Stimulated activated CD4-positive, alpha-beta T cell treated with anti-CD3 and anti-CD28 coated beads, Interleukin-12 subunit alpha, Interleukin-12 subunit beta, amount 100 ng/mL, for 48 hours (primary cell): ENCODE measurements at regions not wholly inside any gene's neighbourhood (a gene's known extent, or its start where the extent isn't known, plus 50 kb on each side); places are given as distances from the start of the nearest gene placed in this dataset.

ENCODE experiments used
- DNase-seq, 3 donors: peaks; one replicate each; pipeline ENCODE4 v3.0.0-alpha.2; 2020; ENCODE audit warnings: low read depth in 2 of 3, low spot score in 1 of 3

DNA sequence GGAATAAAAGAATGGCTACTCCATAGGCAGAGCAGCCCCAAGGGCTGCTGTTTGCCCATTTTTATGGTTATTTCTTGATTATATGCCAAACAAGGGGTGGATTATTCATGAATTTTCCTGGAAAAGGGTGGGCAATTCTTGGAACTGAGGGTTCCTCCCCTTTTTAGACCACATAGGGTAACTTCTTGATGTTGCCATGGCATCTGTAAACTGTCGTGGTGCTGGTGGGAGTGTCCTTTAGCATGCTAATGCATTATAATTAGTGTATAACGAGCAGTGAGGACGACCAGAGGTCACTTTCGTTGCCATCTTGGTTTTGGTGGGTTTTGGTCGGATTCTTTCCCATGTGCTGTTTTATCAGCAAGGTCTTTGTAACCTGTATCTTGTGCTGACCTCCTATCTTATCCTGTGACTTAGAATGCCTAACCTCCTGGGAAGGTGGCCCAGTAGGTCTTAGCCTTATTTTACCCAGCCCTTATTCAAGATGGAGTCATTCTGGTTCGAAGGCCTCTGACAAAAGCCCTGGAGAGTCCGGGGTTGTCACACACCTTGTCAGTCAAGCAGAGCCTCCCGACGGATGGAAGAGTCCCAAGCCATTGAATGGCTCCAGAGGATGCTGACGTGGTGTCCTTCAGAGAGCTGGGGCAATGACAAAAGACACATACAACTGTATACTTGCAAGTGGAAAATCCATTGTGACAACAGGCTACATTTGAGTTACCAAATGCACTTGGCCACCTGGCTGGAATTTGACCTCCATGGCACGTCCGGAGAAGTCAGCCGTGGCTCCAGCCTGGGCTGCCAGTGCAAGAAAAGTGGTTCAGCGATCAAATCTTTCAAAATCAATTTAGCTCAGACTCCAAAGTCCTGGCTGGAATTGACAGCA lies 67.1 kb upstream of the CLINT1 start:
- no peak for DNase-seq

DNA sequence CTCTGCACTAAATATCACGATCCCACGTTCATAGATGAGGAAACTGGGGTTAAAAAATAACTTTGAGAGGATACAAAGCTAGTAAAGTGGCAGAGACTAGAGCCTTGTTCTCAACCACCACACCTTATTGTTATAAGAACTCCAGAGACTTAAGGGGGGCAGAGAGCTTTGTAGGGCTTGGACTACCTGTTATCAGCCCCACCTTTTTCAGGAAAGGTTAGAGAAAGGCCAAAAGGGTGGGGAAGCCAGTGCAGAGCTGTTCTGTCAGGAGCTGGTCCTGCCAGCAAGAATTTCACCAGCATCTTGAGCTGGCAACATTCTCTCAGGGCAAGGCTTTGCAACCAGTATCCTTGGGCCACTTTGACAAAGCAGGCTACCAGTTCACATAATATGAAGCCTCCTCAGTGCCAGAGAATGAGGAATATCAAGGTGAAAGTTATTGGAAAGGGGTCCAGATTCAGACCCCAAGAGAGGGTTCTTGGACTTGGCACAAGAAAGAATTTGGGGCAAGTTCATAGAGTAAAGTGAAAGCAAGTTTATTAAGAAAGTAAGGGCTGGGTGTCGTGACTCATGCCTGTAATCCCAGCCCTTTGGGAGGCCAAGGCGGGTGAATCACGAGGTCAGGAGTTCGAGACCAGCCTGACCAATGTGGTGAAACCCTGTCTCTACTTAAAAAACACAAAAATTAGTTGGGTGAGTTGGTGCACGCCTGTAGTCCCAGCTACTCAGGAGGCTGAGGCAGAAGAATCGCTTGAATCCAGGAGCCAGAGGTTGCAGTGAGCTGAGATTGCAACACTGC lies 66.2 kb upstream of the CLINT1 start:
- DNase-seq = no peak

DNA sequence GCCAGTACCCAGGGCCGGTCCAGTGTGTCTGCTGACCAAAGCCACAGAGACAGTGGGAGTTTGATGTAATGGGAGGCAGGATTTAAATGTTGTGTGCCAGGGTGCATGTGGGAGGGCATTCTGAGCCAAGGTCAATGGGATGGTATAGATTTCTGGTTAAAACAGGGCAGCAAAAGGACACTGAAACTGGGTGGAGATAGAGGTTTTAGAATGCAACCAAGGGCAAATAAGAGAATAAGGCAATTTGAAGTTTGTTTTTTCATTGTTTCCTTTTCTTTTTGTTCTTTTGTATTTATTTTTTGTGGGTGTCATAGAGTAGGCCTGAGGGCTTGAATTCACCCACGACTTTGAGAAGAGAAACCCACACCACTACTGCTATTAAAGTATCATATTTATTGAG lies 65.5 kb upstream of the CLINT1 start:
- DNase-seq = no peak

DNA sequence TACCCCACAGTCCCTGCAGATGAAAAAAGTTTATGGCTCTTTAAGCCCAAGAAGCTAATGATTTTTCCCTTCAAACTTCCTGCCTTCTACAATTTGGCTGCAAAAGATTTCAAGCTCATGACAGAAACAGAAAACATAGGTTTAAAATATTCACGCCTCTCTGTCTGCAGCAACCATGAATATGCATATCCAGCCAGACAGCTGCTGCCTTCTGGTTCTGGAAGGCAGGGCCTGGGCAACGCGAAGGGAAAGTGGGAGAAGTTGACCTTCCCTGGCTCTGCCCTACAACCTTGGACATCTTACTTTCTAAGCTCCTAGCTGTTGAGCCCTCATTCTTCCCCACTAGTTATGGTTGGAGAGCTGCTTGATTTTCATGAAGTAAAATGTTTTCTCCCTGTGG lies 64.8 kb upstream of the CLINT1 start:
- DNase-seq = no peak

DNA sequence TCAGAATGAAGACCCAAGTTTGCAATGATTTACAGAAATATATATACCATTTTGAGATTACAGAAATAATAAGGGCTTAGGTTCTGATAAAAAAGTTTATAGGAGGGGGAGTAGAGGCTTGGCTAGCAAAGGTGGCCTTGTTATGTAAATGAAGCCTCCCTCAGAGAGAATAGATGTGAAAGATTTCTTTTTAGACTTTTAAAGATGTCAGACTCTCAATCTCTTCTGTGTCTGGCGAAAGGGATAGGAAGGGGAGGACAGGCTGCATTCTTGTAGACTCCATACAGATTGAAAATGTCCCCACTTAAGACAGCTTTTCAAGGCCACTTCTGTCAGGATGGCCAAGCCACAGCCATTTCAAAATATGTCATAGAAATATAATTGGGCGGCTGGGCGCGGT lies 63.1 kb upstream of the CLINT1 start:
- DNase-seq = no peak

DNA sequence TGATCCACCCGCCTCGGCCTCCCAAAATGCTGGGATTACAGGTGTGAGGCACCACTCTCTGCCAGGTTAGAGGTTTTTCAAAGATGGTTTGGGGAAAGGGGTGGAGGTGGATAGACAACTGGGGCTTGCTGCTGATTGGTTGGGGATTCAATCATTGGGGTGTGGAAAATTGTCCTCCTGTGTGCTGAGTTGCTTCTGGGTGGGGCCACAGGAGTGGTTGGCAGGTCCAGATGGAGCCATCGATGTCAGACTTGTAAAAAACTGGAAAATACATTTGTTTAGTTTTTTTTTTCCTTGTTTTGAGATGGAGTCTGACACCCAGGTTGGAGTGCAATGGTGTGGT lies 61.9 kb upstream of the CLINT1 start:
- DNase-seq = no peak

DNA sequence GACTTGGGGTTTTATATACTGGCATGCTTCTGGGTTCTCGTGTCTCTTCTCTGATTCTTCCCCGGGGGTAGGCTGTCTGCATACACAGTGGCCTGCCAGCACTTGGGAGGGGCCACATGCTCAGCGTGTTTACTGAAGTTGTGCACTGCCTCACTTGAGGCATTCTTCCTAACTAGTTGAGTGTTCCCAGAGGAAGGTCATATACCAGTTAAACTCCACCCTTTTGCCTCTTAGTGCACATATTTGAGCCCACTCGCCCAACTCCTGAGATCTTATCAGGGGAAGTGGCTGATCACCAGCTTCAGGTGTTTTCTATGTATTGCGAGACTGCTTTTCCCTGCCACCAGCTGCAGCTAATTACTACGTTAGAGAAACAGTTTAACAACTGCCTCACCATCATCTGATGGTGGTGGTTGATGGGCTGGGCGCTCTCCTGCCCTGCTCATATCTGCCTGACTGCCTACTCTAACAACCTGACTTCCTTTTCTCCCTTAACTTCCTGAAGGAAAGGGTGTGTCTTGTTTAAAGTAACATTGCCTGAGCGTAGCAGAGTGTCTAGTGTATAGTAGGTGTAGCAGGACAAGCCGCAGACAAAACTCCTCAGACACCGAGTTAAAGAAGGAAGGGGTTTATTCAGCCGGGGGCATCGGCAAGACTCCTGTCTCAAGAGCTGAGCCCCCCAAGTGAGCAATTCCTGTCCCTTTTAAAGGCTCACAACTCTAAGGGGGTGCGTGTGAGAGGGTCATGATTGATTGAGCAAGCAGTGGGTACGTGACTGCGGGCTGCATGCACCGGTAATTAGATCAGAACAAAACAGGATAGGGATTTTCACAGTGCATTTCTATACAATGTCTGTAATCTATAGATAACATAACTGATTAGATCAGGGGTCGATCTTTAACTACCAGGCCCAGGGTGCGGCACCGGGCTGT lies 60.1 kb upstream of the CLINT1 start:
- peak in 1 of 3 donors; percentile 8 for DNase-seq

DNA sequence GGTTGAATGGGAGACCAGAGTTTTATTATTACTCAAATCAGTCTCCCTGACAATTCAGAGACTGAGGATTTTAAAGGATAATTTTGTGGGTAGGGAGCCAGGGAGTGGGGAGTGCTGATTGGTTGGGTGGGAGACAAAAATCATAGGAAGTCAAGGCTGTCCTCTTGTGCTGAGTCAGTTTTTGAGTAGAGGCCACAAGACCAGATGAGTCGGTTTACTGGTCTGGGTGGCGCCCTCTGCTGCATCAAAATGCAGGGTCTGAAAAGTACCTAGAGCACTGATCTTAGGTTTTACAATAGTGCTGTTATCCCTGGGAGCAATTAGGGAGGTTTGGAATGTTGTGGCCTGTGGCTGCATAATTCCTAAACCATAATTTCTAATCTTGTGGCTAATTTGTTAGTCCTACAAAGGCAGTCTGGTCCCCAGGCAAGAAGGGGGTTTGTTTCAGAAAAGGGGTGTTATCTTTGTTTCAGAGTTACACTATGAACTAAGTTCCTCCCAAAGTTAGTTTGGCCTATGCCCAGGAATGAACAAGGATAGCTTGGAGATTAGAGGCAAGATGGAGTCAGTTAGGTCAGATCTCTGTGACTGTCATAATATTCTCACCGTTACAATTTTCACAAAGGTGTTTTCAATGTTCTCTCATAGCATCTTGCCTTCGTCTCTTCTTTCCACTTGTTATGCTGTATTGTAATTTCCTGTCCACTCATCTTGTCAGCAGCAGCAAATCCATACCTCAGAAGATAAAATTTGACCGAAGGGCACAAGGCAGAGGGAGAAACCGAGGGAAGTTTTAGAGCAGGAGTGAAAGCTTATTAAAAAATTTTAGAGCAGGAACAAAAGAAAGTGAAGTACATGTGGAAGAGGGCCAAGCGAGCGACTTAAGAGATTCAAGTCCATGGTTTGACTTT lies 59.2 kb upstream of the CLINT1 start:
- peak; percentile 44 to 73 (median 69) for DNase-seq

DNA sequence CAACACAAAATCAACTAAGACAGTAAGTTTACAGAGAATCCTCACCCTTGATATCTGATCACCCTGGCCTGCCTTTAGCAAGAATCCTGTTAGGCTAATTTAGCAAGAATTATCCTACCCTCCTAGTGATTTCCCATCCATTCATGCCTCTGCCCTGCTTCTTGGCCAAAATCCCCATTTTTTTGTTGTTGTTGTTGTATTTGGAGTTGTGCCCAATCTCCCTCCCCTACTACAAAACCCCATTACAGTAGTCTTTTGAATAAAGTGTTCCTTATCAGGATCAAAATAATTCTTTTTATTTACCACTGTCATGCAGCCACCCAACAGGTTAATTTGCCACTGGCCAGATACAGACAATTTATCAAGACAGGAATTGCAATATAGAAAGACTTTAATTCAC lies 58.5 kb upstream of the CLINT1 start:
- DNase-seq = no peak

DNA sequence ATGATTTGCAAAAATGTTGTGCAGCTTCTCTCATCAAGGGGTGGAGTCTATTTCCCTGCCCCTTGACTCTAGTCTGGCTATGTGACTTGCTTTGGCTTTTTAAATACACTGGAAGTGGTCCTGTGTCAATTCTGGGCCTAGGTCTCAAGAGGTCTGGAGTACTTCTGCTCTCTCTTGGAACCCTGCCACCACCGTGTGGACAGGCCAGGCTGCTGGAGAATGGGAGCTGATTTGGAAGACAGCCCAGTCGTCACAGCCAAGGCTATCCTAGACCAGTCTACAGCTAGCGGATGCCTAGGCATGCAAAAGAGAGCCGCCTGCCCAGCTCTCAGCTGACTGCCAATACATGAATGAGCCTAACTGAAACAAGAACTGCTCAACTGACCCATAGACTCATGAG lies 56.7 kb upstream of the CLINT1 start:
- DNase-seq = no peak

DNA sequence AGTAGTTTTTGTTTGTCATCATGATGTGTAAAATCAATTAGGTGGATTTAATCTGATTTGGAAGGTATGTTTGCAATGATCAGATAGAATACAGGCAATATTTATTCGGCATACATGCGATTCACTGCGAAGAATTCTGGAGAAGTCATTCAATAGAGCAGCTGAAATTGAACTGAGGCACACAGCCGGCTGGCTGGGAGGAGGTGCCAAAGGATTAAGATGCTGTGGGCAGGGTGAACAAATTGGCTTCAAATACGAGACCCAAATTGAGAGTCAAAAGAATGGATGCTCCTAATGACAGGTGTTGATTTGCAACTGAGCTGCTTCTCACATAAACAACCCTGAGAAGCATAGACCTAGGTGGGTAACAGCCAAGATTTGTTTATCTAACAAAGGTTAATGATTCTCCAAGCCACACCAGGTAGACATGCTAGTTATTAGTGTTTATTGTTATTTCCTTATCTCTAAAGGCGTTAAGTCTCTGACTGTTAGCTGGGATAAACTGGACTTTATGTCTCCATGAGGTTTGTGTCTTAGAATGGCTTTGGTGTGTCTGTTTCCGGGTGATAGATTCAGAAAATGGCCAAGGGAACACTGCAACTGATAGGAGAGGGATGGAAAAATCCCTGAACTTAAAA lies 55.3 kb upstream of the CLINT1 start:
- no peak for DNase-seq

DNA sequence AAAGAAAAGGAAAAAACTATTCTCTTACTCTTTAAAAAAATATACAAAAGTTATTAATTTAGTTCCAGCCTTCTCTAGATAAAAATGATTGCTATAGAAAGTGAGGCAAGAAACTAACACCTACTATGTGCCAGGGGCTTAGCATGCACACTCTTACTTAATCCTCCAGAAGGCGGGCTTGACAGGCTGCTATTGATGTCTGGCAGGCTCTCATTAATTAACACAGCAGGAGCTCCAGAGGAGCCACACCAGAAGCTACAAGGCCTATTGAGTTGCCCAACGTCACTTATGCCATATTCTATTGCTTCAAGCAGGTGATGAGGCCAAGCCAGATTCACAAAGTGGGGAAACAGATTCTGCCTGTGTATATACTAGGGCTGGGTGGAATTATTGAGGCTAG lies 54.6 kb upstream of the CLINT1 start:
- DNase-seq = no peak

DNA sequence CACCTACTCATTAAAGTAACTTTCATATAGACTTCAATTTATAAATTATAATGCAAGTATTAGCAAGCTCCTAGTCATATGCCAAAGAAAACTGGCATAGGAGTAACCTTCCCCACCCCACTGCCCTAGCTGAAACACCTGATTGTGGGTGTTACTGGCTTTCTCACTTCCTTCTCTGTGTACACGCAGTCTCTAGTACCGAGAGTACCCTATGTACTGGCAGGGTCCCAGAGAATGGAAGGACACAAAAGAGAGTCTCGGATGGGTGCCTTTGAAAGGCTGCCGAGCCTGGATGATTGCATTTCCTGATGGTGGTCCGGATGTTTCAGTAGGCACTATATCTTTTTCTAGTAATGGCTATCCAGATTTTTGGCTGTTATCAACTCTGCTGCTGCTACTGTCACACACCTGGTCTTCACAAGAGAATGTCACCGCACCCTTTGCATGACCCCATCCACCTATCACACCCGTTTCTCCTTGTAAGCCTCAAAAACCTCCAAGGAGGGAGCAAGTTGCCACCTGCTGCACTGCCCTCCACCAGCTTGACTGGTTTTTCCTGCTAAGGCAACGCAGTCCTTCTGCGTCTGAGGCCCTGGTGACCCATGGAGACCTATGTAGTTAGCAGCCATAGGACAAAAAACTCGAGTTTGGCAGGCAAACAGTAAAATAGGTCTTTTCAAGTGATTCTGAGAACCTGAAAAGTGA lies 53.8 kb upstream of the CLINT1 start:
- DNase-seq = no peak

DNA sequence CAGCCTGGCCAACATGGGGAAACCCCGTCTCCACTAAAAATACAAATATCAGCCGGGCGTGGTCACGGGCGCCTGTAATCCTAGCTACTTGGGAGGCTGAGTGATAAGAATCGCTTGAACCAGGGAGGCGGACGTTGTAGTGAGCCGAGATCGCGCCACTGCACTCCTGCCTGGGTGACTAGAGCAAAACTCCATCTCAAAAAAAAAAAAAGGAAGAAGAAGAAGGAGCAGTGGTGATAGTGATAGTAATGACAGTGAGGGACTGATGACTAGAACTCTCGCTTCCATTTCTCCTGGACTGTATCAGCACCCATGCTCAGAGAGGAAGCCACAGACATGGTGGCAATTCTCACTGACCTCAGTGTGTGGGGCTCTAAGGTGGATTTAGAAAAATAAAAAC lies 52.6 kb upstream of the CLINT1 start:
- DNase-seq = no peak
